Kidney capillary endothelial cell (primary cell): ENCODE measurements at regions not wholly inside any gene's neighbourhood (a gene's known extent, or its start where the extent isn't known, plus 50 kb on each side); places are given as distances from the start of the nearest gene placed in this dataset.
"Not testable (repeated sequence)": the region's sequence is repeated elsewhere in the genome, so short reads cannot be mapped to it uniquely, and the experiment has no call there.

Experiments used
- DNase-seq: peaks from one replicate; pipeline ENCODE4 v3.0.0-alpha.2; 2018; ENCODE audit warnings: low spot score

DNA sequence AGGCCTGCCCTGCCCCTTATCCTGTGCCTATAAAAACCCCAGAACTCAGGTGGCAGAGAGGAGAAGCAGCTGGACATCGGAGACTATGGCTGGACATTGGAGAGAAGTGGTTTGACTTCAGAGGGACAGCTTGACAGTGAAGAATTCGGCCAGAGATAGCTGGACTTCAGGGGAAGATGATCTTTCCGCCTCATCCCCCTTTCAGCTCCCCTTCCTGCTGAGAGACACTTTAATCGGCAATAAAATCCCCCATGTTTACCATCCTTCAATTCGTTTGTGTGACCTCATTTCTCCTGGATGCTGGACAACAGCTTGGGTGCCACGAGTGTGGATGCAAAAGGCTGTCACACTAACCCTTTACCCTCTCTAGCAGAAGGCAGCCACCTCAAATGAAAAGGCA lies 134.1 kb upstream of the TUT7 start:
- DNase-seq, result no peak

DNA sequence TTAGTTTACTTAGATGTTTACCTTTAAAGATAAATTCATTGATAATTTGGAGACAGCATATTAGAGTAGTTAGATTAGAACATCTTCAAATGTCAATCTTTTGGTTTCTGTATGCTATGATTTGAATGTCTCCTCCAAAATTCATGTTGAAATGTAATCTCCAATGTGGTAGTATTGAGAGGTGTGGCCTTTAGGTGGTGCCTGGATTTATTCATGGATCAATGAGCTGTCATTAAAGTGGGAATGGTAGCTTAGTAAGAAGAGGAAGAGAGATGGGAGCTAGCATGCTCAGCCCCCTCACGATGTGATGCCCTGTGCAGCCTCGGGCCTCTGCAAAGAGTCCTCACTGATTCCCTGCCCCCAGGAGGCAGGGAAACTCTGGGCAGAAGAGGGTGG lies 133.6 kb upstream of the TUT7 start:
- no peak for DNase-seq

DNA sequence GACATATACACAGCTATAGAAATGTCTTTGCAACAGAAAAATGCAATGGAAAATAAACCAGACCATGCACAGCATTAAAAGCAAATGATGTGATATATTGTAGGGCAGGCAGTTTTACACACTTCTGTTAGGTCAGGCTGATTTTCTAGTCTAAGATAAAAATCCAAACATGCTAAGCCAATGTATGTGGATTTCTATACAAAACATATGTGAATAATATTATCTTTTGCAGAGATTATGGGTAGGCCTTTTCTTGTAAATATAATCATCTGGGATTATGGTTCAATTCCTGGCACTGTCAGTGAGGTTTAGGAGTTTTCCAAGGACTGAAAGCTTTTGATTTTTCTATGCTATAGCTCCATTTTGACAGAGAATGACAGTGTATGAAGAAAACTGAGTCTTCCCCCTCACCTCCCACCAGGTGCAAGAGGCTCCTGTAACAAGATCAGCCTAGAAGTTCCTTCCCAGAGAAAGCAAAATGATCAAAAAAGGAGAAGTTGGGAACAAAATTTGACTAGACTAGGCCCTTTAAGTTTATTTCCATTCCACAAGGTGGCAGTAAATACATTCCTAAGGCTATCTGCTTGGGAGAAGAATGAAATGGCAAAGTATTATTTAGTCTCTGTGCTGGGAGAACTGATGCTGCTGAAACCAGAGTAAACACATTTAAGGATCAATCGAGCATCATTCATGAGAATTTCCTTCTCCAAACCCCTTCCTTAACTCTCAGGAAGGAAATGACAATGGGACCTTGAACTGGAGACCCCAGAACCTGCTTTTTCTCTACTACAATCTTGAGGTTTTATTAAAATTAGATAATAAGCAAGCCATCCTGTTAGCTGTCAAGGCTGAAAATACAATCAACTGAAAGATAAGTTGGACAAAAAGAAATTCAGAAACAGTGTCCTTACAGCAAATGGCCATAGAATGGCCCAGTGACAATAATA lies 133.0 kb upstream of the TUT7 start:
- DNase-seq, result peak; percentile 33

DNA sequence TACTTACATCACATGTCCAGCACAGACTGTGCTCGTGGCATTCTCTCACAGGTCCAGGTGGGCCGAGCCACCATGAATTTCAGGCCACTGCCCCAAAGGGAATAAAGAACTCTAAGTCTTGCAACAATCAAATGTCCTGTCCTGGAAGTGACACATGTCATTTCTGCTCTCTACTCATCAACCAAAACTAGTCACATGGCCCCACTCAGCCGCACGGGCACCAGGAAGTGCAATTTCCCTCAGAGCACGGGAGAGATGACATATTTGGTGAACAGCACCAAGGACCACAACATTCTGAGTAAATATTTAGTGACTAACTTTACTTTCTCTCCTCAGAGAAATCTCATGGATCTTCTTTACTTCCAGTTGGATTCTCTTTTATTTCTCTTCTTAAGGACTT lies 131.1 kb upstream of the TUT7 start:
- peak; percentile 35 for DNase-seq

DNA sequence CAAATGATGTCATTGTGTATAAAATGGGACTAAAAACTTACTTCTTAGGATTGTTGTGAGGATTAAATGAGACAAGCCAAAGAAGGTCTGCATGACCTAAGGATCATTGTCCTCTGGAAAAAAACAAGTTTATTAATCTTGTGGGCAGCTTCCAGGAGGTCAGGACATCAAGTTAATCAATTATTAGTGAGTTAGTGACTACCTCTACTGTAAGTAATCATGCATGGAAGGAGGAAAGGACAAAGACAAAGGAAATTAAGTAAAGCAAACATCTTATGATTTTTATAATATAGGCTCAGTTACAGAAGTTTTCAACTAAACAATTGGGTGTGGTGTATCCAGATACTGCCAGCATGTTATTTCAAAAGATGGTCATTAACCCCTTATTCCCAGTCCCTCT lies 129.3 kb upstream of the TUT7 start:
- no peak for DNase-seq

DNA sequence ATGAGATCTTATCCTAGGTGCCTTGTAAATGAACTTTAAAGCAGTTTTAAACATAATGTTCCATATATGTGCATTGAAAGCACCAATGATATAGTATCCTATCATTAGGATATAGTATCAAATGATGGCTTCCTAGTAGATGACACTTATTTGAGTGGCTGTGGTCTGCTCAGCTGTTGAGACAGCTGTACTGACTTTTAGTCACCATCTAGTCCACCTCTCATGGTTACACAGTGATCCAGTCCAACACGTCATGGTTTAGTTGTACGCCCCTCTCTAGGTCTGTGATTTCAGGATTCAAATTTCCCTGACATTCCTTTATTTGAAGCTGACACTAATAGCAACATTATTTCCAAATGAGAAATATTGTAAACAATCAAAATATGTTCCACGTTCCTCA lies 127.3 kb upstream of the TUT7 start:
- DNase-seq, result no peak

DNA sequence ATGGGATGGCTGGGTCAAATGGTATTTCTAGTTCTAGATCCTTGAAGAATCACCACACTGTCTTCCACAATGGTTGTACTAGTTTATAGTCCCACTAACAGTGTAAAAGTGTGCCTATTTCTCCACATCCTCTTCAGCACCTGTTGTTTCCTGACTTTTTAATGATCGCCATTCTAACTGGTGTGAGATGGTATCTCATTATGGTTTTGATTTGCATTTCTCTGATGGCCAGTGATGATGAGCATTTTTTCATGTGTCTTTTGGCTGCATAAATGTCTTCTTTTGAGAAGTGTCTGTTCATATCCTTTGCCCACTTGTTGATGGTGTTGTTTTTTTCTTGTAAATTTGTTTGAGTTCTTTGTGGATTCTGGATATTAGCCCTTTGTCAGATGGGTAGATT lies 121.0 kb upstream of the TUT7 start:
- not testable (repeated sequence) for DNase-seq

DNA sequence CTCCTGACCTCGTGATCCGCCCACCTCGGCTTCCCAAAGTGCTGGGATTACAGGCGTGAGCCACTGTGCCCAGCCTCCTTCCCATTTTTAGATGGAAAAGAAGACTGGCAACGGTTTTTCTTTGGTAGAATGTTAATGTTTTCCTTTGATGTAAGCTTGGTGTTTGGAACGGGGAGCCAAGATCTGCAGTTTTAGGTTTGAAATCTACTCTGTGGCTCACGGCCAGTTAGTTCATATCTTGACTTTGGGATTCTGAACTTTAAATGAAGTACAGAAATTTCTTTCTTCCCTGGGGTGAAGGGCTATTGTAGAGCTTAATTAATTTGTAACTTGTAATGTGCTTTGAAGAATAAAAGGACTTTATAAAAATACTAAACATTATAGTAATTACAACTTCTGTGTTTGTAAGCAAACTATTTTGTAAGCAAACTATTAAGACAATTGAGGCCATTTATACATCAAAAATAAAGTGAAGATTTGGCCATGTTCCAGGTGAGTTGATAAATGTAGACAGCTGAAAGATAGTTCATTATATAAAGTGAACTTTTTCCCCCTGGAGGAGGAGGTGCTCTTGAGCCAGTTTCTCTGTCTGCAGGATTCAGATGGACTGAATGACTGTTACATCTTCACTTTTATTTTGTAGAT lies 117.1 kb upstream of the TUT7 start:
- no peak for DNase-seq

DNA sequence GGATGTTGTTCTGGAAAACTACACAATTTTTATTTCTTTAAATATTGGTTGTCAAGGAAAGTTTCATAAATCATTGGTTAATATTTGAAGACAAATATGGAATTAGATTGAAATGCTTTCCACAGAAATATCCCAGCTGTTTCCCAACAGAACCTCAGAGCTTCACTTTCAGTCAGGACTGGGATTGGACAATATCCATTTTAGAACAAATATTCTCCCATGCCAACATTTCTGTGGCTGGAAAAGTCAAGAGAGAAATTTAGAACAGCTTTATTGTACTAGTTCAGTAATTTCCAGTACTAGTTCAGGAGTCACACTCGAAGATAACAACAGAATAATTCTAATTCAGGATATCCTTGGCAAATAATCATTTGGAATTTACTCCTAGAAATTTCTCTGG lies 116.1 kb upstream of the TUT7 start:
- no peak for DNase-seq

DNA sequence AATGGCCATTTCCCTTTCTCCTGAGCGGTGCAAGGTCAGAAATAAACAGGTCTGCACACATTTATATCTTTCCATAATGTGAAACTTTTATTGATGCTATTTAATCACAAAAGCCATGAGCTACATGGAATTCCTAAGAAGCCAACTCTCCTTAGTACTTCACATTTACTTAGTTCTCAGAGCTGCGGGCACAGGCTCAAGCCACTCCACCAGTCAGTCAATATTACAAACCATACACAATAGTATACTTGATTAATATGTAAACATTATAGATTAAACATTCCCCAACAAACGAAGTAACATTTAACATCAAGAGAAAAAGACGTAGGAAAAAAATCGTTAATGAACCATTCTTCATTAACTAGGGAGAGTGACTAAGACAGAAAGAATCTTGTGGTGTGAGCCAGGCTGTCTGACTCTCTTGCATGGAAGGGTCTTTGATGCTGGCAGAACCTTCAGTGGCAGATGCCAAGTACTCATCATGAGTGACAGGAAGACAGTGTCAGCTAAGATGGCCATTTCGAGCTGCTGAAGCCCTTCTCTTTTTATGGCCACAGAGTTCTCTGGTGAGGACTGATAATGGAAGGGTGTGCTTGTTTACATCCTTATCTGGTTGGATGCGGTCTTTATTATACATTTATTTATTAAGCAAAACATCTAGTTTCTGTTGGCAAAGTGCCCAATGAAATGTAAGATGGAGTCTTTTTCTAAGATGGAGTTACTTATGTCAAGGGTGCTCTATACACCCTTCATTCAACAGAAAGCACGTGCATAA lies 115.5 kb upstream of the TUT7 start:
- DNase-seq, result no peak

DNA sequence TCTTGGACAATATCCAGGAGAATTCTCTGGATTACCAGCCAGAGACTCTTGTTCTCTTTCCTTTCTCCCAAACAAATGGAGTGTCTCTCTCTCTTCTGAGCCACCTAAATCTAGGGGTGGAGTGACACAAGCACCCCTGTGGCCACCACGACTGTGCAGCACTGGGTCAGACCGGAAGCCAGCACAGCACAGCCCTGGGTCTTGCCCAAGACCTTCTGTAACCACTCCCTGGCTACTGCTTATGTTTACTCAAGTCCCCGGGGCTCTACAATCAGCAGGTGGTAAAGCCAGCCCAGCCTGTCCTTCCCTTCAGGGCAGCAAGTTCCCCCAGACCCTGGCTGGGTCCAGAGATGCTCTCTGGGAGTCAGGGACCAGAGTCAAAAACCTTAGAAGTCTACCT lies 110.0 kb upstream of the TUT7 start:
- DNase-seq, result no peak

DNA sequence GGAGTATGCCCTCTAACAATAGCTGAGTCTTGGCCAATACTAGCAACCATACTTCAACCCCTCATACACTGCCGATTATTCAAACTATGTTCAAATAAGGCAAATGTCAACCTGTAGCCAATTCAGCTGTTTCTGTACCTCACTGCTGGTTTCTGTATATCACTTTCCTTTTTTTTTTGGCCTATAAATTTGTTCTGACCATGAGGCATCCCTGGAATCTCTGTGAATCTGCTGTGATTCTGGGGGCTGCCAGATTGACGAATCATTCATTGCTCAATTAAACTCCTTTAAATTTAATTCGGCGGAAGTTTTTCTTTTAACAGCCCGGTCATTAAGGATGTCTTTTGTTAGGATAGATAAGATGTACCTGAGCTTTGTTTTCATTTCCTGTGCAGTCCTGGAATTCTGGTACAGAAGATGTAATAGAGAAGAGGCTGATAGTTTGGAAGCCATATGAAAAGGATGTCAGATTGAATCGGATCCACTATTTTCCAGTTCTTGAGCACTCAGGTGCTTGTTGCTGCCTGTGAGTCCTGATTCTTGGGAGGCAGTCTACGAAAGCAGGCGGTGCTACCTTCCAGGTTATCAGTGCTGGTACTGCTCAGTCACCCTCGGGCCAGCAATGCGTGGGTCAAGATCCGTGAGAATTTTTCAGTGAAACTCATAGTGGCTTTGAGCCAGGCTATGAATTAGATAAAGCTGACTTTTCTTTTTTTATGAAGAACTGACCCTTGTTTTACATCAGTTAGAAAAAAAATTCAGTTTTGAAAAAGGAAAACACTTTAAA lies 106.2 kb upstream of the TUT7 start:
- DNase-seq, result no peak

DNA sequence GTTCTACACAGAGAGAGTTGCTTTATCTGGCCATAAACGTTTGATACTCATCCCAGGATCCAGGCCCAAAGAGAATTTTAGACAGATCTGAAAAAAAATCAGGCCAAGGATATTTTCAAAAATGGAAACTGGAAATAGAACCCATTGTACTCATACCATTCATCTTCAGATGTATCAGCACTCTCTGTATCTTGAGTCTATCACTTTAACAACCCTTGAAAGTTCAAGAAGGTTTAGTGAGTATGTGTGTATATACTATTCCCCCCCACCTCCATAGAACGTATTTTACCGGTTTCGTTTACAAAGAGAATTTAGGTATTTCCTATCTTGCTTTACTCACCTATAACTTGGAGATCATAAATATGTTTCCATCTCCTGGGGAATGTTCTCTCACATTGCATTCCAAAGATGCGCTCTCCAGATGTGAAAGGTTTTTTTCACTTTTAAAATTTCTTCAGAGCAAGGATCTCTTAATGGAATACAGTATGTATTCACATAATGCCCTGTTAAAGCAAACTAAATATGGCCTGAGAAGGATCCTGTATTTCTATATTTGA lies 105.5 kb upstream of the TUT7 start:
- DNase-seq, result no peak

DNA sequence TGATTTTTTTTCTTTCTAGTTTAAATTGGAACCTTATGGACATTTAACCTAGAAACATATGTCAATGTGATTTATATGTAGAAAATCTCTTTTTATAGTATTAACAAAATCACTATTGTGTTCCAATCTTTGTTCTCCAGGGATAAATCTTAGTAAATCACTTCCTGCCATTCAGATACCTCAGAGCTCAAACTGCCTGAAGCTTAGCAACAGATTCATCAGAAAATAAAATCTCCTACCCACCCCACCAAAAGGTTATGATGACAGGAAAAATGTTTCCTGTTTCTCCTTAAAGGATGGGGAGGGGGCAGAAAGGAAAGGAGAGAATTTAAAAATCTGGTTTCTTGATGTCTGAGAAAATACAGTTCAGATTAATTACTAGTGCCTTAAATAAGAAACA lies 105.0 kb upstream of the TUT7 start:
- peak; percentile 33 for DNase-seq

DNA sequence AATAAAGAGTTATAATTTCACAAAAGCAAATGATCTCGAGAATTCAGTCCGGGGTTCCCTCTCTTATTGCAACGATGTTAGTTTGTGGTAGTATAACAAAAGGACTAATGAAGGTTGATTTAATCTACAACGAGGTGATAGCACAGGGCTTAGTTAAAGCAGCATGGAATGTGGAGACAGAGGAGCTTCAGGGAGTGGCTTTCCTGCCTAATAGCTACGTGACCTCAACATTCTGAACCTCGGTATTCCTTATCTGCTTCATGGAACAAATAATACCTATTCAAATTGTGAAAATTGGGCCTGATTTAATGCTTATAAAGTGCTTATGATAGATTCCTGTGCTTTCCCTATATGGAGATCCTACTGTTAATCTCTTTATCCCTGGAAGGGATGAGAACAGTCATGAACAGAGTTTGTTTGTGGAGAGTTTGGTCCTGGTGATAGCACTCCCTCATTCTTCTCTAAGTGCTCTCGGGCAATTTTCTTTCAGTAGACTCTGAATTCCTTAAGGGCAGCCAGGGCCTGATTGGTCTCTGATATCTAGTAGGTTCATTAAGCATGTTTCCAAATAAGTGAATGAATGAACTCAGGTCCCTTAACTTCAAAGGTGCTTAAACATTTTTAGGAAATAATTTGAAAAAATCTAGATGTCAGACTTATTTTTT lies 104.1 kb upstream of the TUT7 start:
- no peak for DNase-seq

DNA sequence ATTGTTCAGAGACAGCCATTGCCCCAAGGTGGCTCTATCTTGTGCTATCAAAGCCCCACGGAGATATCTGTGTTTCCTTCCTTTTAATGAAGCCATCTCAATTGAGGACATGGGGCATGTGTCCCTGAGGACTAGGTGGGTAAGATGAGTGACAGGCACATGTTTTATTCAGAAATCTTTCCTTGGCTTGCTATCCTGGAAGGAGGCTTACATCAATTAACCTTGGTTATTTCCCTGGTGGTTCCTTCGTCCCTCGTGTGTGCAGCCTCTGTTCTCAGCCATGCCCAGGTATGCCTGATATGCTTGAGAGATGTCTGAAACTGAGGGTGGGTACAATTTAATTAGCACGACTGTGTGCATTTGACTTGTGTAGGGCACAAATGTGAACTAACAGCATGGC lies 102.2 kb upstream of the TUT7 start:
- no peak for DNase-seq

DNA sequence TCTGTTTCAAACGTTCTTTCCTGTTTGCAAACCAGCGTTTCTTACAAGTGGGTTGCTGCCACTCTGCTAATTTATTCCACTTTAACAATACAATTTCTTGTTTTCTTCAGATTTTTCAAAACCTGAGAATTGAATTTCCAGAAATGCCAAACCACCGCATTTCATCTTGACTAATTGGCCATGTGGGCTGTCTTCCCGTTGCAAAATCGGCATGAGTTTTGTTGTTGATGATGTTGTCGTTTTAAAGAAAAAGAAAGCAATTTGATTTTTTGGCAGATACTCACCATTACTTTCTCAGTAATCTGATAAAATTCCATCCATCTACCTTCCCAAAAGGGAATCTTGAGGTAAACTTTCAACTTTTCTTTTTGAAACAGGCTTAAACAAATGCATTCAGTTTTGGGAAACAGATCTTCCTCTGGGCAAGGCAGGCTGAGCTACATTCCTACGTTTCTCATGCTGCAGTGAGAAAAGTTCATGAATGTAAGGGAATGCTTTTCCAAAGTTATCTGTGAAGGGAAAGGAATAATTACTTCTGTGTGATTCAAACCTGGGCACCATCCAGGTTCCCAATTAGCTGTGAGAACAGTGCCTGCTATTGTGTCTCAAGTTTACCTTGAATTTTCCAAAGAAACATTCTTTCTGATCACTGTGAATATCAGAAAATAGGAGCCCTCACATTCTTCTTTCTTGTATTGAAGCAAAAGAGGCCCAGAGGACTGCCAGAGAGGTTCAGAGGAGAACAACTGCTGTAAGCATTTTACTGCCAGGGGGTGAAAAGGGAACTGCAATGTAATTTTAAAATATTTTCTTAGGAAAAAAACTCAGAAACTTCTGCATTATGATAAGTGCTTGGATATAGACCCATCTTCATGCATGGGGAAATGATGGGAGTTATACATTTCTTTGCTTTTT lies 100.7 kb upstream of the TUT7 start:
- DNase-seq, result no peak

DNA sequence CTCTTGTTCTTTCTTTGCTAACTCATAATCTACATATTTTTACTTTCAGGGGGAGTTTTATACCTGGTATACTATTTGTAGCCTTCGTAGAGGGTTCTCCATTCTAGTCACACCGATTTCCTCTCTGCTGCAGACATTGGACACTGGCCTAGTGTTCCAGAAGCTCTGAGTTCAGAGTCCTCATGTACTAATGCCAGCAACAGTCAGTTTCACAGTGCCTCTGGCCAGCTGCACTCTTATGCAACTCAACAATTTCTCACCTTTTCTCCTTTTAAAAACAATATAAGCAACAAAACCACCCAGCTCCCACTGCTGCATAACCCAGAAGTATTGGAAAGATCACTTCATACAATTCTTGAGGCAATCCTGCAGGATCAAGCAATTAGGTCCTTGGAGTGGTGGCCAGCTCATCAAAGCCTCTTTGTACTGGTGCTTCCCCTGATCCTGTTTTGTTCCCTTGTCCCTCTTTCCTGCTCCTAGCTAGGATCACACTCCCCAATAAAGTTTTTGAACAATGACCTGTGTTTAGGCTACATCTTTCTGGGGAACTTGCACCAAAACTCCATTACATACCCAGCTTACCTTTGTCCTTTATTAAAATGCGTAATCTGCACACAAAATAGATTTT lies 98.1 kb upstream of the TUT7 start:
- no peak for DNase-seq

DNA sequence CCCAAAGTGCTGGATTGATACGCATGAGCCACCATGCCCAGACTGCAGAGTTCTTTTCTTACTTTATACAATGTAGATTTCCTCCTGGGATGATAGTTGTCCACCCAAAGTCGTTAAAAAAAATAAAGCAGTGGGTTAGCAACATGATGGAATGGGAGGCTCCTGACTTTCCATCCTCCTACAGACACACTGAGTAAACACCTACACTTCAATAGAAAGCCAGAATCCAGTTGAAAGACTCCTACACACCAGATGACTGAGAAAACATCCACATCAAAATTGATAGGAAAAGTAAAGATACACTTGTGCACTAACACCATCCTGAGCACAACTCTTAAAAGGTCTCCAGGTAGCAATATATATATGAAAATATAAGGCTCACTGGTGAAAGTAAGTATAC lies 95.0 kb upstream of the TUT7 start:
- no peak for DNase-seq

DNA sequence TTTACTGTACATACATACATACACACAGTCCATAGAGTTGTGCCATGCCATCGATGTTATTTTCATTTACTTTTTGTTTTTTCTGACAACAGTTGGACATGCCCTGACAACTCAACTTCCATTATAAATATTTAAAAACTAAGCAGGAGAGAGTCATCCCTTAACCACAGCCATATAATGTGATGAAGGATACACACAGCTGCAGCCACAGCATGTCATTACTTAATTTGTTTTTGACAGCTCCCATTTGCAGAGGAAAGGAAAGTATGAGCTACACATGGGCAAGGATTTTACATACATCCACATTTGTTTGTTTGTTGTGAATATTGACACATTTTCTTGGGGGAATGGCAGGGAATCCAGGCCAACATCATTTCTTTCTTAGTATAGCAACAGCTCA lies 91.5 kb upstream of the TUT7 start:
- DNase-seq, result no peak
